ENCODE measurements at regions not wholly inside any gene's neighbourhood (a gene's known extent, or its start where the extent isn't known, plus 50 kb on each side); places are given as distances from the start of the nearest gene placed in this dataset.

DNA sequence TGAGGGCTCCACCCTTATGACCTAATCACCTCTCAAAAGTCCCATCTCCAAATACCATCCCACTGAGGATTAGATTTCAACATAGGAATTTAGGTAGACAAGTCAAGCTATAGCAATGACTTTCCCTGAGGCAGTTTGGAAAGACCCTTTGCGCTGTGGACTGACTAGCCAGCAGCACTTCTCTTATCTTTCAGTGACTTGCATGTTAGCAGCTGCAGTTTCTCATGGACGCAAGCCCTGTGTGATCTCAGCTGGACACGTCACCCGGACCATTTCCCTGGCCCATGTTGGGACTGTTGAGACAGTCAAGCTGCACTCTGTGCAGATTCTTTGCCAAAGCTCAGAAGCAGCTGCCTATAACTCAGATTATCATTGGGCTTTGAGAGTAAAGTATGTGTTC, 408.1 kb upstream of the USP24 start:
- no peak overlapping the region for H3K27ac ChIP-seq
- no peak for DNase-seq (ENCODE audit: low spot score)
- TF ChIP-seq, protein P1, sequence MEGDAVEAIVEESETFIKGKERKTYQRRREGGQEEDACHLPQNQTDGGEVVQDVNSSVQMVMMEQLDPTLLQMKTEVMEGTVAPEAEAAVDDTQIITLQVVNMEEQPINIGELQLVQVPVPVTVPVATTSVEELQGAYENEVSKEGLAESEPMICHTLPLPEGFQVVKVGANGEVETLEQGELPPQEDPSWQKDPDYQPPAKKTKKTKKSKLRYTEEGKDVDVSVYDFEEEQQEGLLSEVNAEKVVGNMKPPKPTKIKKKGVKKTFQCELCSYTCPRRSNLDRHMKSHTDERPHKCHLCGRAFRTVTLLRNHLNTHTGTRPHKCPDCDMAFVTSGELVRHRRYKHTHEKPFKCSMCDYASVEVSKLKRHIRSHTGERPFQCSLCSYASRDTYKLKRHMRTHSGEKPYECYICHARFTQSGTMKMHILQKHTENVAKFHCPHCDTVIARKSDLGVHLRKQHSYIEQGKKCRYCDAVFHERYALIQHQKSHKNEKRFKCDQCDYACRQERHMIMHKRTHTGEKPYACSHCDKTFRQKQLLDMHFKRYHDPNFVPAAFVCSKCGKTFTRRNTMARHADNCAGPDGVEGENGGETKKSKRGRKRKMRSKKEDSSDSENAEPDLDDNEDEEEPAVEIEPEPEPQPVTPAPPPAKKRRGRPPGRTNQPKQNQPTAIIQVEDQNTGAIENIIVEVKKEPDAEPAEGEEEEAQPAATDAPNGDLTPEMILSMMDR (conservative IDR thresholded peaks at IDR 0.05; ENCODE audit: low read depth) = no peak
- CTCF ChIA-PET = no interaction called here
- POLR2A ChIA-PET (ENCODE audit: low non-redundant PET) = no interaction called here

DNA sequence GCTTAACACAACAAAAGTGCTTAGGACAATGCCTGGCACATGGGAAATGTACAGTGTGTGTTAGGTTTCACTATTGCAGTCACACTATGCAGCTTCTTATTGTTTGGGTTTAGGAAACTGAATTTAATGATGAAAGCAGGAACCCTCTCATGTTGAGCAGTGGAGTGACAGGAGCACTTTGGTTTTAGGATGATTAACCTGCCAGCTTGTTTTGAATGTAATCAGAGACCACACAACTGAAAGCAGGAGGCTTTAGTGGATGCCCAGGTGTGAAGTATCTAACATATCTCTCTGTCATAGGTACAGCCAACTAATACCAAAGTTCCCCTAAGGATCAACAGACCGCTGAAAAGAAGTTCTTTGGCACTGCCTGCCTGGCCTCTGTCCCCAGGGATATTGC, 406.9 kb upstream of the USP24 start:
- CTCF ChIA-PET = interaction anchor here (1.1 kb wide), 1 partner anchor 30 kb away, joined by 3 read pairs; no protein-coding TSS in a partner anchor
- TF ChIP-seq, protein P1 (conservative IDR thresholded peaks at IDR 0.05; ENCODE audit: low read depth) = no peak
- no peak overlapping the region for H3K27ac ChIP-seq
- POLR2A ChIA-PET (ENCODE audit: low non-redundant PET) = no interaction called here
- DNase-seq (ENCODE audit: low spot score) = no peak

DNA sequence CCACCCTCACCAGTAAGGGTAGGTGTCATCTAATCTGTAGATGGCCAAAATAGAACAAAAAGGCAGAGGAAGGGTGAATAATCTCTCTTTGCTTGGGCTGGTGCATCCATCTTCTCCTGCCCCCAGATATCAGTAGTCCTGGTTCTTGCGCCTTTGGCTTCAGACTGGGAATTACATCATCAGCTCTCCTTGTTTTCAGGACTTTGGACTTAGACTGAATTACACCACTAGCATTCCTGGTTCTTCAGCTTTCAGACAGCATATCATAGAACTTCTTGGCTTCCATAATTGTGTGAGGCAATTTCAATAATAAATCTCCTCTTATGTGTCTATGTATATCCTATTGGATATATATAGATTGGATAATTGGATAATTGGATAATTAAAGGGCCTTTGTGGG, 403.0 kb upstream of the USP24 start:
- CTCF ChIA-PET = no interaction called here
- TF ChIP-seq, protein P1 (conservative IDR thresholded peaks at IDR 0.05; ENCODE audit: low read depth) = no peak
- POLR2A ChIA-PET (ENCODE audit: low non-redundant PET) = no interaction called here
- DNase-seq (ENCODE audit: low spot score) = no peak
- no peak overlapping the region for H3K27ac ChIP-seq

GRCh38 chr1:55617288-55617982, 402.3 kb upstream of the USP24 start:
- TF ChIP-seq, protein P1 (conservative IDR thresholded peaks at IDR 0.05; ENCODE audit: low read depth) = no peak
- CTCF ChIA-PET = no interaction called here
- DNase-seq (ENCODE audit: low spot score) = no peak
- POLR2A ChIA-PET (ENCODE audit: low non-redundant PET) = no interaction called here
- H3K27ac ChIP-seq = no peak overlapping the region

- POLR2A ChIA-PET (ENCODE audit: low non-redundant PET) = no interaction called here
- DNase-seq (ENCODE audit: low spot score) = no peak
- TF ChIP-seq, protein P1 (conservative IDR thresholded peaks at IDR 0.05; ENCODE audit: low read depth) = no peak
- no peak overlapping the region for H3K27ac ChIP-seq
- CTCF ChIA-PET = no interaction called here
Observed at GRCh38 chr1:55612988-55613387, 397.8 kb upstream of the USP24 start.

DNA sequence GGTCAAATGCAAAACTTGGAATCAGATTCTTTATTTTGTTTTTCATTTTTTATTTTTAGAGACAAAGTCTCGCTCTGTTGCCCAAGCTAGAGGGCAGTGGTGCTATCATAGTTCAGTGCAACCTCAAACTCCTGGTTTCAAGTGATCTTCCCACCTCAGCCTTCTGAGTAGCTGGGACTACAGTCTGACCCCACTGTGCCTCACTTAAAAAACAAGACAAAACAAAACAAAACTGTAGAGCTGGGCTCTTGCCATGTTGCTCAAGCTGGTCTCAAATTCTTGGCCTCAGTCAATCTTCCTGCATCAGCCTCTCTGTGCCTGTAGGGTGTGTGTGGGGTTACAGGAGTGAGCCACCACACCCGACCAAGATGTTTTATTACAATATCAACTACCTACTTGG, 396.0 kb upstream of the USP24 start:
- CTCF ChIA-PET = no interaction called here
- POLR2A ChIA-PET (ENCODE audit: low non-redundant PET) = no interaction called here
- TF ChIP-seq, protein P1 (conservative IDR thresholded peaks at IDR 0.05; ENCODE audit: low read depth) = no peak
- H3K27ac ChIP-seq = no peak overlapping the region
- no peak for DNase-seq (ENCODE audit: low spot score)

Measured in RWPE1 (cell line).